T-helper 17 cell (primary cell): ENCODE measurements at regions not wholly inside any gene's neighbourhood (a gene's known extent, or its start where the extent isn't known, plus 50 kb on each side); places are given as distances from the start of the nearest gene placed in this dataset.

Experiments used
- ATAC-seq: fragments of 150-1000 bp; cut with Tn5 transposase; 2 replicates; pipeline ENCODE4 v1.10.0; 2021; ENCODE audit warnings: mild to moderate bottlenecking, moderate library complexity
- DNase-seq, 3 donors: peaks; one replicate each; pipeline versions ENCODE4 v3.0.0 to v3.0.0-alpha.2; 2020 to 2021
- H3K9me3 ChIP-seq: one replicate; pipeline ENCODE4 v1.7.0; 2013; ENCODE audit warnings: low read length, mild to moderate bottlenecking; ENCODE audit not compliant: control insufficient read depth, poor library complexity, severe bottlenecking
- H3K27ac Mint-ChIP-seq: one replicate; pipeline ENCODE4 v1.8.0; 2022; ENCODE audit warnings: mild to moderate bottlenecking, moderate library complexity, mixed read lengths
- H3K27me3 Mint-ChIP-seq: one replicate; pipeline ENCODE4 v1.8.0; 2022; ENCODE audit warnings: mixed read lengths
- H3K36me3 Mint-ChIP-seq: one replicate; pipeline ENCODE4 v1.8.0; 2022; ENCODE audit warnings: low read depth, mixed read lengths
- H3K4me1 Mint-ChIP-seq: one replicate; pipeline ENCODE4 v1.8.0; 2022; ENCODE audit warnings: mild to moderate bottlenecking, mixed read lengths
- H3K4me3 Mint-ChIP-seq: one replicate; pipeline ENCODE4 v1.8.0; 2022; ENCODE audit warnings: mild to moderate bottlenecking, moderate library complexity, mixed read lengths

GRCh38 chr5:63573380-63573779, 388.9 kb downstream of the HTR1A start:
- no peak overlapping the region for H3K27ac Mint-ChIP-seq
- ATAC-seq (no peak), DNase-seq (no peak)

GRCh38 chr5:63572740-63573139, 389.5 kb downstream of the HTR1A start:
- no peak overlapping the region for H3K27ac Mint-ChIP-seq
- DNase-seq: no peak
- no peaks in the 10 kb centered on the region for H3K36me3 Mint-ChIP-seq
- H3K4me1 Mint-ChIP-seq: no peaks in the 10 kb centered on the region
- no peak overlapping the region for H3K4me3 Mint-ChIP-seq
- ATAC-seq: no peak
- H3K9me3 ChIP-seq: no peaks in the 10 kb centered on the region
- H3K27me3 Mint-ChIP-seq: no peaks in the 10 kb centered on the region

More at GRCh38 chr5:63573380-63573779, 388.9 kb downstream of the HTR1A start:
- Mint-ChIP-seq H3K4me1 (no peaks in the 10 kb centered on the region), H3K36me3 (no peaks in the 10 kb centered on the region), H3K27me3 (no peaks in the 10 kb centered on the region), H3K4me3 (no peak overlapping the region)
- no peaks in the 10 kb centered on the region for H3K9me3 ChIP-seq

- ATAC-seq (no peak), DNase-seq (no peak)
- Mint-ChIP-seq H3K36me3 (no peaks in the 10 kb centered on the region), H3K27me3 (no peaks in the 10 kb centered on the region), H3K27ac (no peak overlapping the region), H3K4me3 (no peak overlapping the region), H3K4me1 (no peaks in the 10 kb centered on the region)
- no peaks in the 10 kb centered on the region for H3K9me3 ChIP-seq
Observed at GRCh38 chr5:63570752-63571151, 391.5 kb downstream of the HTR1A start.

GRCh38 chr5:63564789-63565188, 397.5 kb downstream of the HTR1A start:
- Mint-ChIP-seq H3K27me3 (no peaks in the 10 kb centered on the region), H3K27ac (no peak overlapping the region)

GRCh38 chr5:63563008-63563917, 399.0 kb downstream of the HTR1A start:
- DNase-seq: no peak
- Mint-ChIP-seq H3K4me3 (no peak overlapping the region), H3K36me3 (peaks cover 2% of the 10 kb centered on the region), H3K27me3 (no peaks in the 10 kb centered on the region), H3K4me1 (no peaks in the 10 kb centered on the region), H3K27ac (no peak overlapping the region)
- ATAC-seq: no peak
- H3K9me3 ChIP-seq: no peaks in the 10 kb centered on the region

More at GRCh38 chr5:63564789-63565188, 397.5 kb downstream of the HTR1A start:
- no peaks in the 10 kb centered on the region for H3K9me3 ChIP-seq
- Mint-ChIP-seq H3K36me3 (peaks cover 2% of the 10 kb centered on the region), H3K4me3 (no peak overlapping the region), H3K4me1 (no peaks in the 10 kb centered on the region)
- ATAC-seq: no peak
- DNase-seq: no peak

GRCh38 chr5:63555874-63556273, 406.4 kb downstream of the HTR1A start:
- Mint-ChIP-seq H3K4me3 (no peak overlapping the region), H3K27me3 (no peaks in the 10 kb centered on the region), H3K36me3 (peaks cover 2% of the 10 kb centered on the region), H3K4me1 (no peaks in the 10 kb centered on the region), H3K27ac (no peak overlapping the region)
- ATAC-seq: no peak
- DNase-seq: no peak
- H3K9me3 ChIP-seq: no peaks in the 10 kb centered on the region

- H3K9me3 ChIP-seq: no peaks in the 10 kb centered on the region
- H3K4me3 Mint-ChIP-seq: no peak overlapping the region
- no peak for DNase-seq
- no peak overlapping the region for H3K27ac Mint-ChIP-seq
- no peaks in the 10 kb centered on the region for H3K27me3 Mint-ChIP-seq
- no peaks in the 10 kb centered on the region for H3K4me1 Mint-ChIP-seq
- no peak for ATAC-seq
- no peaks in the 10 kb centered on the region for H3K36me3 Mint-ChIP-seq
Observed at GRCh38 chr5:63554191-63554590, 408.1 kb downstream of the HTR1A start.

- no peaks in the 10 kb centered on the region for H3K9me3 ChIP-seq
- Mint-ChIP-seq H3K4me1 (no peaks in the 10 kb centered on the region), H3K27me3 (no peaks in the 10 kb centered on the region), H3K27ac (no peak overlapping the region), H3K4me3 (no peak overlapping the region), H3K36me3 (no peaks in the 10 kb centered on the region)
- DNase-seq (no peak), ATAC-seq (no peak)
Observed at GRCh38 chr5:63553073-63553472, 409.2 kb downstream of the HTR1A start.

- H3K9me3 ChIP-seq: no peaks in the 10 kb centered on the region
- Mint-ChIP-seq H3K36me3 (no peaks in the 10 kb centered on the region), H3K4me3 (no peak overlapping the region), H3K27ac (no peak overlapping the region), H3K27me3 (no peaks in the 10 kb centered on the region), H3K4me1 (no peaks in the 10 kb centered on the region)
- no peak for ATAC-seq
- DNase-seq: no peak
Observed at GRCh38 chr5:63535840-63536602, 426.2 kb downstream of the HTR1A start.

- H3K27ac Mint-ChIP-seq: no peak overlapping the region
- DNase-seq (no peak), ATAC-seq (no peak)
- H3K27me3 Mint-ChIP-seq: no peaks in the 10 kb centered on the region
- H3K4me3 Mint-ChIP-seq: no peak overlapping the region
- no peaks in the 10 kb centered on the region for H3K4me1 Mint-ChIP-seq
- no peaks in the 10 kb centered on the region for H3K9me3 ChIP-seq
- no peaks in the 10 kb centered on the region for H3K36me3 Mint-ChIP-seq
Observed at GRCh38 chr5:63524281-63524680, 438.0 kb downstream of the HTR1A start.

- DNase-seq (no peak), ATAC-seq (no peak)
- no peaks in the 10 kb centered on the region for H3K27me3 Mint-ChIP-seq
- H3K9me3 ChIP-seq: no peaks in the 10 kb centered on the region
- H3K4me3 Mint-ChIP-seq: no peak overlapping the region
- no peaks in the 10 kb centered on the region for H3K4me1 Mint-ChIP-seq
- no peak overlapping the region for H3K27ac Mint-ChIP-seq
- H3K36me3 Mint-ChIP-seq: no peaks in the 10 kb centered on the region
Observed at GRCh38 chr5:63516006-63516405, 446.2 kb downstream of the HTR1A start.

GRCh38 chr5:63500242-63500641, 462.0 kb downstream of the HTR1A start:
- Mint-ChIP-seq H3K4me3 (no peak overlapping the region), H3K27me3 (no peaks in the 10 kb centered on the region), H3K4me1 (no peaks in the 10 kb centered on the region), H3K27ac (no peak overlapping the region), H3K36me3 (no peaks in the 10 kb centered on the region)
- no peaks in the 10 kb centered on the region for H3K9me3 ChIP-seq
- no peak for DNase-seq
- no peak for ATAC-seq

- no peak overlapping the region for H3K4me3 Mint-ChIP-seq
- ATAC-seq (no peak), DNase-seq (no peak)
- no peaks in the 10 kb centered on the region for H3K27me3 Mint-ChIP-seq
- no peaks in the 10 kb centered on the region for H3K4me1 Mint-ChIP-seq
- H3K36me3 Mint-ChIP-seq: no peaks in the 10 kb centered on the region
- no peaks in the 10 kb centered on the region for H3K9me3 ChIP-seq
- H3K27ac Mint-ChIP-seq: no peak overlapping the region
Observed at GRCh38 chr5:63495225-63495624, 467.0 kb downstream of the HTR1A start.
